Transverse colon (tissue), 4 donors: ENCODE measurements at regions not wholly inside any gene's neighbourhood (a gene's known extent, or its start where the extent isn't known, plus 50 kb on each side); places are given as distances from the start of the nearest gene placed in this dataset.

Experiments
- DNase-seq: peaks from one replicate; pipeline ENCODE4 v3.0.0-alpha.2; 2019
- H3K27ac ChIP-seq, 4 donors: fragments of 200-600 bp; sonication (generic); 2 replicates each; pipeline ENCODE4 v1.5.1; 2016 to 2018; ENCODE audit warnings: inconsistent platforms in 4 of 4
- H3K27me3 ChIP-seq: fragments of 200-600 bp; sonication (generic); 2 replicates; pipeline ENCODE4 v1.5.1; 2017; ENCODE audit warnings: inconsistent platforms
- H3K36me3 ChIP-seq, 4 donors: fragments of 200-600 bp; sonication (generic); 2 replicates each; pipeline ENCODE4 v1.5.1; 2017 to 2019; ENCODE audit warnings: inconsistent platforms in 4 of 4
- H3K4me1 ChIP-seq, 4 donors: fragments of 200-600 bp; sonication (generic); 2 replicates each; pipeline ENCODE4 v1.5.1; 2017 to 2020; ENCODE audit warnings: inconsistent platforms in 4 of 4
- H3K4me3 ChIP-seq, 4 donors: fragments of 200-600 bp; sonication (generic); 1 replicate in 1 of 4; 2 replicates in 3 of 4; pipeline versions ENCODE4 v1.5.1 to v1.6.1; 2017 to 2019; ENCODE audit warnings: inconsistent platforms in 4 of 4
- H3K9me3 ChIP-seq, 2 donors: fragments of 200-600 bp; sonication (generic); 2 replicates each; pipeline ENCODE4 v1.5.1; 2017 to 2019; ENCODE audit warnings: inconsistent platforms in 2 of 2
- EP300 ChIP-seq: sonication (generic); formaldehyde crosslinking; IDR thresholded peaks from one replicate; pipeline ENCODE4 v1.6.1; 2017; ENCODE audit warnings: antibody characterized with exemption, low read depth
- POLR2A ChIP-seq: fragments of 450-650 bp; IDR thresholded peaks from one replicate; pipeline ENCODE4 v1.6.1; 2016; ENCODE audit warnings: antibody characterized with exemption, mild to moderate bottlenecking, moderate library complexity
- POLR2AphosphoS5 ChIP-seq, 3 donors: sonication (generic); formaldehyde crosslinking; IDR thresholded peaks; one replicate each; pipeline ENCODE4 v1.6.1; 2016; ENCODE audit warnings: antibody characterized with exemption in 3 of 3
- WGBS, 2 donors: methylation state at CpG; one replicate each; pipeline ENCODE4 v1.1.5; 2018; ENCODE audit warnings: low coverage in 1 of 2; 5-methylcytosine and 5-hydroxymethylcytosine counted together
- in situ Hi-C, 4 donors: fragments of 200-750 bp; cut with MboI; loops; one replicate each; pipeline versions ENCODE4 v1.15.0 to v1.15.1; 2017; ENCODE audit warnings: low sequenced_read_pairs in 3 of 4, low pct_ligation_motif_present in 1 of 4, low pct_unique_long_range_greater_than_20kb in 1 of 4
- intact Hi-C: fragments of 100-400 bp; cut with DNase I; formaldehyde crosslinking; loops from one replicate; pipeline ENCODE4 v1.15.1; 2023; ENCODE audit warnings: low total_unique reads
- TF ChIP-seq, protein P1 (sequence below), 5 experiments: fragments of 200-600 bp in 3 of 5; fragments of 450-650 bp in 2 of 5; sonication (generic) in 3 of 5; IDR thresholded peaks; 1 replicate in 2 of 5; 2 replicates in 3 of 5; pipeline ENCODE4 v1.5.1; 2016 to 2017; ENCODE audit warnings: antibody characterized with exemption in 5 of 5, inconsistent platforms in 3 of 5, mild to moderate bottlenecking in 2 of 5, moderate library complexity in 1 of 5

DNA sequence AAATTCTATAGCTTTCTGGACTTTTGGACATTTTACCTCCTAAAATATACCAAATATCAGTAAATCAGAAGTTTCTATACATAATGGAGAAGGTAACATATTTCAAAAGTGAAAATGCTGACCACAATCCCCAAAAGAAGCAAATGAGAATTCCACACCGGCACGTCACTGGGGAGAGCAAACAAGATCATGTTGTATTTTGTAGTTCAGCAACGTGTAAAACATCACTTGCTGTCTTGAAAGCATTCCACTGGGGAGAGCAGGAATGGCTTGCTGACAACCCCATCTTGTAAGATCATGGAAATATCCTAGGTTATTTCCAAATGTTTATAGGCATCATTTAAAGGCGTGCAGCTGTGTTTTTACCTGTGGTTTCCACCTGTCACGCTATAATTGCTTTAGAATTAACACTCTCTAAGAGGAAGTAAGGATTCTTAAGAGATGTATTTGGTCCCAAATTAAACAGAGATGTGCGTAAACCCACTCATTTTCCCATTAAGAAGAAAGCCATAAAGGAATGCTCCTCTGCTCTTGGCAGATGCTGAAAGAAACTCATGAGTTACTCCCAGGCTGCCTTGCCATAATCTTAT lies 397.1 kb upstream of the POT1 start:
- in situ Hi-C loops, result no loop called here

DNA sequence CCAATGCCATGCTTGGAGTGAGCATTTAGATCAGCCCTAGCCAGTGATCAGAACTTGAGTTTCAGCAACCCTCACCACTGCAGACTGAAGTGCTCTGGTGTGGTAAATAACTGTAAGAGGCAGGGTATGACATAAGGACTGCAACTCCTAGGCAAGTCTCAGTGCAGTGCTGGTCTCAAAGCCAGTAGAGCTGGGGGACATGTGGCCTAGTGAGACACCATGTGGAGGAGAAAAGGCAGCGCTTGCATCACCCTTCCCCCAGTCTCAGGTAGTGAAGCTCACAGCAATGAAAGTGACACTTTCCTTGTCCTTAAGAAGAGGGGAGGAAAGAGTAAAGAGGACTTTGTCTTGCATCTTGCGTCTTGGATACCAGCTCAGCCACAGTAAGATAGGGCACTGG lies 386.8 kb upstream of the POT1 start:
- TF ChIP-seq POLR2AphosphoS5 (IDR thresholded peaks at IDR 0.05), result no peak
- no peak for TF ChIP-seq POLR2A
- TF ChIP-seq, protein P1, sequence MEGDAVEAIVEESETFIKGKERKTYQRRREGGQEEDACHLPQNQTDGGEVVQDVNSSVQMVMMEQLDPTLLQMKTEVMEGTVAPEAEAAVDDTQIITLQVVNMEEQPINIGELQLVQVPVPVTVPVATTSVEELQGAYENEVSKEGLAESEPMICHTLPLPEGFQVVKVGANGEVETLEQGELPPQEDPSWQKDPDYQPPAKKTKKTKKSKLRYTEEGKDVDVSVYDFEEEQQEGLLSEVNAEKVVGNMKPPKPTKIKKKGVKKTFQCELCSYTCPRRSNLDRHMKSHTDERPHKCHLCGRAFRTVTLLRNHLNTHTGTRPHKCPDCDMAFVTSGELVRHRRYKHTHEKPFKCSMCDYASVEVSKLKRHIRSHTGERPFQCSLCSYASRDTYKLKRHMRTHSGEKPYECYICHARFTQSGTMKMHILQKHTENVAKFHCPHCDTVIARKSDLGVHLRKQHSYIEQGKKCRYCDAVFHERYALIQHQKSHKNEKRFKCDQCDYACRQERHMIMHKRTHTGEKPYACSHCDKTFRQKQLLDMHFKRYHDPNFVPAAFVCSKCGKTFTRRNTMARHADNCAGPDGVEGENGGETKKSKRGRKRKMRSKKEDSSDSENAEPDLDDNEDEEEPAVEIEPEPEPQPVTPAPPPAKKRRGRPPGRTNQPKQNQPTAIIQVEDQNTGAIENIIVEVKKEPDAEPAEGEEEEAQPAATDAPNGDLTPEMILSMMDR (IDR thresholded peaks at IDR 0.05), result no peak
- no peak for TF ChIP-seq EP300
- H3K36me3 ChIP-seq, result no peaks in the 10 kb centered on the region
- no peaks in the 10 kb centered on the region for H3K9me3 ChIP-seq
- H3K27ac ChIP-seq, result no peak overlapping the region
- H3K4me3 ChIP-seq, result no peak overlapping the region
- in situ Hi-C loops (no loop called here), intact Hi-C loops (no loop called here)
- no peaks in the 10 kb centered on the region for H3K4me1 ChIP-seq
- no peak for DNase-seq
- H3K27me3 ChIP-seq, result no peaks in the 10 kb centered on the region
- 63% methylated on average over 2 of the region's 2 CpGs; no CpG with 5 or more reads in 1 of the 2 donors for WGBS, 2 donors

More for the DNA sequence above, 397.1 kb upstream of the POT1 start:
- Histone ChIP-seq H3K4me1 (no peaks in the 10 kb centered on the region), H3K4me3 (no peak overlapping the region), H3K27me3 (no peaks in the 10 kb centered on the region), H3K36me3 (no peaks in the 10 kb centered on the region), H3K9me3 (no peaks in the 10 kb centered on the region), H3K27ac (no peak overlapping the region)
- no peak for DNase-seq
- intact Hi-C loops, result no loop called here
- TF ChIP-seq EP300, result no peak
- no peak for TF ChIP-seq POLR2A
- TF ChIP-seq, protein P1 (IDR thresholded peaks at IDR 0.05), result no peak
- TF ChIP-seq POLR2AphosphoS5 (IDR thresholded peaks at IDR 0.05), result no peak
- WGBS, 2 donors, result 57 to 69% methylated on average over 6 of the region's 6 CpGs

DNA sequence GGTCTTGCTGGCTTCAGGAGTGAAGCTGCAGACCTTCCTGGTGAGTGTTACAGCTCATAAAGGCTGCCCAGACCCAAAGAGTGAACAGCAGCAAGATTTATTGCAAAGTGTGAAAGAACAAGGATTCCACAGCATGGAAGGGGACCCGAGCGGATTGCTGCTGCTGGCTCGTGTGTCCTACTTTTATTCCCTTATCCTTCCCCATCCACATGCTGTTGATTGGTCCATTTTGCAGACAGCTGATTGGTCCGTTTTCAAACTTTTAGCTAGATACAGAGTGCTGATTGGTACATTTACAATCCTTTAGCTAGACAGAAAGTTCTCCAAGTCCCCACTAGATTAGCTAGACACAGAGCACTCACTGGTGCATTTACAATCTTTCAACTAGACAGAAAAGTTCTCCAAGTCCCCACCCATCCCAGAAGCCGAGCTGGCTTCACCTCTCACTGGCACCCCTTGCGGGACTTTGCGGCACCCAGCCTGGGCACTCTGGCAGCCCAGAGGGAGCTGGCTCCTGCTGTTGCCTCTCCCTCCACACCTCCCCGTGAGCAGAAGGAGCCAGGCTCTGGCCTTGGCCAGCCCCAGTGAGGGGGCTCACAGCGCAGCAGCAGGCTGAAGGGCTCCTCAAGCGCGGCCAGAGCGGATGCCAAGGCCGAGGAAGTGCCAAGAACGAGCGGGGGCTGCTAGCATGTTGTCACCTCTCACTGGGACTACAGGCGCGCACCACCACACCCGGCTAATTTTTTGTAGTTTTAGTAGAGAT lies 369.6 kb upstream of the POT1 start:
- Histone ChIP-seq H3K4me1 (no peaks in the 10 kb centered on the region), H3K27me3 (no peaks in the 10 kb centered on the region), H3K9me3 (no peaks in the 10 kb centered on the region), H3K36me3 (no peaks in the 10 kb centered on the region), H3K4me3 (no peak overlapping the region), H3K27ac (no peak overlapping the region)
- in situ Hi-C loops (no loop called here), intact Hi-C loops (no loop called here)
- 40 to 86% methylated on average over 1 to 11 of the region's 18 CpGs for WGBS, 2 donors
- DNase-seq, result no peak
- TF ChIP-seq POLR2A (no peak), EP300 (no peak), POLR2AphosphoS5 (IDR thresholded peaks at IDR 0.05) (no peak)
- TF ChIP-seq, protein P1 (IDR thresholded peaks at IDR 0.05), result no peak

DNA sequence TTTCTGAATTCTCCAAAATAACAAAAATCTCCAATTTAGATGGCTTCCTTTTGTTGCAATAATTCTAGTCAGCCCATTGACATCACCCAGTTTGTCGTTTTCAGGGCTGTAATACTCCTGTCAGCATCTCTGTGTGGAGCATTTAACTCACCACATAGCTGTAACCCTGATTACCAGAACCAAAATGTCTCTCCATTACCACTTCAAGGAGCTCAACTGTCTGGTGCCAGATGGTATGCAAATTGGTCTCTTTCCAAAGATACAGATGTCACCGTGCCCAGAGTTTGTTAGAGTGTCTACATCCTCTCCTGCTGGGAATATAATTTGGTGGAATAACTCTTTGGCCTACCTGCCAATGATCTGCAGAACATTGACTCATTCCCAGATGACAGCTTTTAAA lies 350.3 kb upstream of the POT1 start:
- H3K36me3 ChIP-seq, result no peaks in the 10 kb centered on the region
- WGBS, 2 donors, result 40 to 83% methylated on average over 1 to 2 of the region's 2 CpGs
- TF ChIP-seq, protein P1 (IDR thresholded peaks at IDR 0.05), result no peak
- no peak for TF ChIP-seq POLR2A
- no peak for TF ChIP-seq POLR2AphosphoS5 (IDR thresholded peaks at IDR 0.05)
- no peak for TF ChIP-seq EP300
- in situ Hi-C loops (no loop called here), intact Hi-C loops (no loop called here)
- DNase-seq, result no peak
- H3K27me3 ChIP-seq, result no peaks in the 10 kb centered on the region
- no peaks in the 10 kb centered on the region for H3K9me3 ChIP-seq
- no peak overlapping the region for H3K4me3 ChIP-seq
- H3K27ac ChIP-seq, result no peak overlapping the region
- no peaks in the 10 kb centered on the region for H3K4me1 ChIP-seq
